ENCODE measurements at regions not wholly inside any gene's neighbourhood (a gene's known extent, or its start where the extent isn't known, plus 50 kb on each side); places are given as distances from the start of the nearest gene placed in this dataset.

DNA sequence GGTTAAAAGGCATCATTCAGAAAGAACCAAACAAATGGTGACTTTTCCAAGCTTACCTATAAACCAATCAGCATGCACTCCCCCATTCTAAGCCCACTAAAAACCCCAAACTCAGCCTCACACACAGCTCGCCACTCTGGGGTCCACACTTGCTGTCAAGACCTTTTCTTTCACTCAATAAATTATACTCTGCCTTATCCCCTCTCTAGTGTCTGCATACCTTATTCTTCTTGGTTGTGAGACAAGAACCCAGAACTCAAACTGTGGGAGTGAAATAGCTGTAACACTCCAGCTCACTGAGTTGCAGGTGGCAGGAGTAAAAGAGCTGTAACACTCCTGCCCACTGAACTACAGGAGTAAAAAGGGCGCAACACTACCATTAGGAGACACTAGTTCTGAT lies 559.0 kb downstream of the TBC1D4 start:
- no peak for TF ChIP-seq CTCF (conservative IDR thresholded peaks at IDR 0.05)
- no peak overlapping the region for H3K27ac ChIP-seq

- H3K27ac ChIP-seq = no peak overlapping the region
- TF ChIP-seq CTCF (conservative IDR thresholded peaks at IDR 0.05) = no peak
These were observed 560.6 kb downstream of the TBC1D4 start for GRCh38 chr13:74921326-74921725.

DNA sequence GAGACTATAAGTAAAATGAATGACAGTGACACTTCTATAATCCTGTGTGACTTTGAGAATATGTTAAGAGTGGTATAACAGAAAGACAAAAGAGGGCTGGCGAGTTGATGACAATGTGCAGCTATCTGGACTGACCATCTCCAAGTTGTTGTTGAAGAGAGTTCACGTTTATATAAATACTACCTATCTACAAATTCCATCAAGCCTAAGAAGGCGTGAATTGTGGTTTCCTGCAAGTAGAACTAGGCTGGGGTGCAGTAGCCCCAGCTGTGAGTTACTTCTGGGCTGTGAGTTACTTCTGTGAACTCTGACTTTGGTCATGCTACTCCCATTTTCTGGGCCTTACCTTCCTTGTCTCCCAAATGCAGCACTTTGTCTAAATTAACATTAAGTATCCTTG lies 561.0 kb downstream of the TBC1D4 start:
- no peak for TF ChIP-seq CTCF (conservative IDR thresholded peaks at IDR 0.05)
- H3K27ac ChIP-seq = no peak overlapping the region

DNA sequence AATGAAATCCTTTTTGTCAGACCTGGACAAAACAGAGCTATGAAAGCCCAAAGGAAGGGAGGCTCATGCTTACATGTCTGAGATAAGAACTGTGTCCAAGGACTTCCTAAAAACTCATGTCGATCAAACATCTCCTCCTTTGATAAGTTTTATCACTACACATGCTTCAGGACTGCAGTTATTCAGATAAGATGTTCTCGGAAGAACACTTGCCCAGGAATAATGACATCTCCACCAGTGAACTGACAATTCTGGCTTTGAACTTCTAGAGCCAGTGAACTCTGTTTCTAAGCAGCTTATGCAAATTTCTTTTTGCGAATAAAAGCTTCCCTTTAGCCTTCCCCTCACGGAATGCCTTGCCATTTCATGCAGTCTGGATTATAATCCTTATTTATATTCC lies 561.6 kb downstream of the TBC1D4 start:
- H3K27ac ChIP-seq = no peak overlapping the region
- TF ChIP-seq CTCF (conservative IDR thresholded peaks at IDR 0.05) = no peak

- no peak overlapping the region for H3K27ac ChIP-seq
- no peak for TF ChIP-seq CTCF (conservative IDR thresholded peaks at IDR 0.05)
These were observed 562.1 kb downstream of the TBC1D4 start for GRCh38 chr13:74919914-74920313.

- no peak for TF ChIP-seq CTCF (conservative IDR thresholded peaks at IDR 0.05)
- no peak overlapping the region for H3K27ac ChIP-seq
These were observed 569.1 kb downstream of the TBC1D4 start for GRCh38 chr13:74912898-74913297.

DNA sequence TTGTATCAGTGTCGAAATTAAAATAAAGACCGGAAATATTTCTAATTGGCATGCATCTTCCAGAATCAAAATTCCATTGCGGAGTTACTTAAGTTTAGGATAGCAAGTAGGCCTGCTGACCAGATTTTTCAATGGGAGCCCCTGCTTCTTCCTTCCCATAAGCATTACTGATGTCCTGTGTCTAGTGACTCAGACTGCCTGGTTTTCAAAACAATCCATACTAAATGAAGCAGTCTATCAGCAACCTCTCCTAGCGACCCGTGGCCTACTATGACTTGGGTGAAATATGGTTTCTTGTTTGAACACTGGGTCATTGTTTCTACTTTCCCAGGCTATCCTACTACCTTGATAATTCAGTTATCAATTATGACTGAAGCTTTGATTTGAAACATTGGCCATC lies 571.6 kb downstream of the TBC1D4 start:
- no peak for TF ChIP-seq CTCF (conservative IDR thresholded peaks at IDR 0.05)
- H3K27ac ChIP-seq = no peak overlapping the region

DNA sequence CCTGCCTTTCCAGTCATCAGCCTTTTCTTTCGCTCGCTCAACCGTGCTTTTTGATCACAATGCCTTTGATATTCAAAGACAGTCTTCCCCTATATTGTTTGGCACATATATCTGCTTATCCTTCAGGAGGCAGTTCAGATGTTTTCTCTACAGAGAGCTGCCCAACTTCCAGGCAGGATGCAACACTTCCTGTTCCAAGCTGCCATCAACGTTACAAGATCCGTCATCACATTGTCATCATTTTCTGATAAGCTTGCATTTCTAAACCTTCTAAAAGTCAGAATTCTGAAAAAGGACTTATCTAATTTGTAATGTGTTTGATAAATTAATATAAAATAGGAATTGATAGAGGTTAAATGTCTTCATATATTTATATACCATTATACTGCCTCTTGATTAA lies 574.2 kb downstream of the TBC1D4 start:
- H3K27ac ChIP-seq = no peak overlapping the region

More for the DNA sequence above, 574.2 kb downstream of the TBC1D4 start:
- TF ChIP-seq CTCF (conservative IDR thresholded peaks at IDR 0.05) = no peak
